ENCODE measurements at regions not wholly inside any gene's neighbourhood (a gene's known extent, or its start where the extent isn't known, plus 50 kb on each side); places are given as distances from the start of the nearest gene placed in this dataset.

GRCh38 chr1:73181190-73181540 lies 898.8 kb upstream of the NEGR1 start:
- no peak for TF ChIP-seq GATA3 (IDR thresholded peaks at IDR 0.05; ENCODE audit: borderline replicate concordance)
- TF ChIP-seq, protein P1, sequence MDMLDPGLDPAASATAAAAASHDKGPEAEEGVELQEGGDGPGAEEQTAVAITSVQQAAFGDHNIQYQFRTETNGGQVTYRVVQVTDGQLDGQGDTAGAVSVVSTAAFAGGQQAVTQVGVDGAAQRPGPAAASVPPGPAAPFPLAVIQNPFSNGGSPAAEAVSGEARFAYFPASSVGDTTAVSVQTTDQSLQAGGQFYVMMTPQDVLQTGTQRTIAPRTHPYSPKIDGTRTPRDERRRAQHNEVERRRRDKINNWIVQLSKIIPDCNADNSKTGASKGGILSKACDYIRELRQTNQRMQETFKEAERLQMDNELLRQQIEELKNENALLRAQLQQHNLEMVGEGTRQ (IDR thresholded peaks at IDR 0.05), result no peak
- TF ChIP-seq POLR2A (IDR thresholded peaks at IDR 0.05; ENCODE audit: low read length), result no peak
